HepG2 (cell line): ENCODE measurements at regions not wholly inside any gene's neighbourhood (a gene's known extent, or its start where the extent isn't known, plus 50 kb on each side); places are given as distances from the start of the nearest gene placed in this dataset.

Experiments used
- ATAC-seq: fragments of 200-7000 bp; cut with Tn5 transposase; 3 replicates; pipeline ENCODE4 v1.9.1; 2020; ENCODE audit warnings: mild to moderate bottlenecking, moderate library complexity
- BruUV-seq: library from RNA; stranded (reverse); fragments of 400-500 nt; replicated peaks from 2 replicates; lab custom pipeline; 2021; lab: Mats Ljungman, UMichigan
- CTCF ChIA-PET: fragments of 300-600 bp; formaldehyde crosslinking; extraction: SDS; loops from one replicate; lab custom pipeline; 2021; ENCODE audit warnings: low total read pairs, inconsistent platforms, low intra/inter-chr PET ratio; lab: Yijun Ruan, JAX
- POLR2A ChIA-PET: fragments of 350-600 bp; sonication (Branson Sonifier 250); formaldehyde crosslinking; loops from one replicate; lab custom pipeline; 2020; ENCODE audit warnings: antibody characterized with exemption, inconsistent platforms; lab: Yijun Ruan, JAX
- DNase-seq: peaks from one replicate; pipeline ENCODE4 v3.0.0-alpha.2; 2015; ENCODE audit warnings: low spot score
- FAIRE-seq: peaks from 3 replicates; lab custom pipeline; 2011; peaks lifted over from hg19 to GRCh38; lab: Jason Lieb, UNC
- H2AFZ ChIP-seq: one replicate; pipeline ENCODE4 v1.6.1; 2011; ENCODE audit warnings: low read length, inconsistent platforms
- H3K27ac ChIP-seq: fragments of 300-600 bp; 3 replicates; pipeline ENCODE4 v1.8.0; 2011; ENCODE audit warnings: mixed run types, mild to moderate bottlenecking, mixed read lengths, low read length, inconsistent platforms; ENCODE audit not compliant: insufficient read depth; ENCODE audit errors: extremely low read length
- H3K27me3 ChIP-seq, 2 experiments: fragments of 200-600 bp in 1 of 2; 2 replicates in 1 of 2; 3 replicates in 1 of 2; pipeline versions ENCODE4 v1.6.0 to v1.8.0; 2011; ENCODE audit warnings: low read length in 2 of 2, mild to moderate bottlenecking in 2 of 2, moderate library complexity in 2 of 2, inconsistent platforms in 1 of 2; ENCODE audit not compliant: insufficient read depth in 2 of 2, control insufficient read depth in 1 of 2
- H3K36me3 ChIP-seq, 2 experiments: fragments of 200-600 bp in 1 of 2; replicated peaks in 1 of 2; 2 replicates in 1 of 2; 3 replicates in 1 of 2; pipeline versions ENCODE4 v1.5.1 to v1.8.0; 2011; ENCODE audit warnings: low read length in 2 of 2, inconsistent platforms in 1 of 2; ENCODE audit not compliant: insufficient read depth in 2 of 2, control insufficient read depth in 1 of 2
- H3K4me1 ChIP-seq: 2 replicates; pipeline ENCODE4 v1.5.1; 2012; ENCODE audit warnings: low read length, inconsistent platforms; ENCODE audit not compliant: insufficient read depth
- H3K4me2 ChIP-seq: 2 replicates; pipeline ENCODE4 v1.6.0; 2011; ENCODE audit warnings: low read depth, low read length, inconsistent platforms
- H3K4me3 ChIP-seq, 3 experiments: fragments of 200-600 bp in 1 of 3; sonication (generic), shearing (Covaris generic) in 1 of 3; replicated peaks in 1 of 3; 2 replicates each; pipeline ENCODE4 v1.5.1; 2011 to 2016; ENCODE audit warnings: low read length in 3 of 3, inconsistent platforms in 2 of 3, low read depth in 2 of 3, mild to moderate bottlenecking in 2 of 3, control low read depth in 1 of 3, mixed read lengths in 1 of 3; ENCODE audit not compliant: insufficient read depth in 1 of 3
- H3K79me2 ChIP-seq: one replicate; pipeline ENCODE4 v1.6.1; 2011; ENCODE audit warnings: low read length, inconsistent platforms; ENCODE audit not compliant: insufficient read depth
- H3K9ac ChIP-seq: 2 replicates; pipeline ENCODE4 v1.6.0; 2011; ENCODE audit warnings: mild to moderate bottlenecking, low read depth, low read length, inconsistent platforms; ENCODE audit not compliant: insufficient read depth
- H3K9me3 ChIP-seq: 2 replicates; pipeline ENCODE4 v1.5.1; 2012; ENCODE audit warnings: mild to moderate bottlenecking, low read length
- H4K20me1 ChIP-seq: 2 replicates; pipeline ENCODE4 v1.6.0; 2011; ENCODE audit warnings: inconsistent platforms, mild to moderate bottlenecking, low read length, moderate library complexity; ENCODE audit not compliant: insufficient read depth
- CEBPG ChIP-seq: IDR thresholded peaks from 2 replicates; pipeline ENCODE4 v1.6.1; 2016
- MXI1 ChIP-seq: IDR thresholded peaks from 3 replicates; pipeline ENCODE4 v1.6.1; 2012; ENCODE audit warnings: low read depth, low read length, inconsistent platforms, borderline replicate concordance
- SOX13 ChIP-seq, 3 experiments: fragments of 450-650 bp in 1 of 3; sonication (generic) in 1 of 3; formaldehyde crosslinking in 1 of 3; IDR thresholded peaks in 2 of 3; conservative IDR thresholded peaks in 1 of 3; 2 replicates each; pipeline versions ENCODE4 v1.5.0 to v1.6.1; 2016 to 2020; ENCODE audit warnings: antibody characterized with exemption in 1 of 3, mild to moderate bottlenecking in 1 of 3, missing compliant biosample characterization in 1 of 3, missing genetic modification reagents in 1 of 3, moderate library complexity in 1 of 3
- ZBTB3 ChIP-seq: sonication (generic); formaldehyde crosslinking; IDR thresholded peaks from 2 replicates; pipeline ENCODE4 v1.4.0; 2020; ENCODE audit warnings: low read depth, mild to moderate bottlenecking, moderate library complexity, missing genetic modification reagents, borderline replicate concordance
- ZNF143 ChIP-seq: sonication (generic); formaldehyde crosslinking; IDR thresholded peaks from 2 replicates; pipeline ENCODE4 v1.4.0; 2020; ENCODE audit warnings: missing genetic modification reagents
- ZNF253 ChIP-seq: sonication (generic); formaldehyde crosslinking; IDR thresholded peaks from 2 replicates; pipeline ENCODE4 v1.8.0; 2022; ENCODE audit warnings: mild to moderate bottlenecking, missing genetic modification reagents, borderline replicate concordance
- ZNF614 ChIP-seq: IDR thresholded peaks from 2 replicates; pipeline ENCODE4 v1.6.1; 2018; ENCODE audit warnings: missing biosample characterization, missing genetic modification reagents, inconsistent platforms, borderline replicate concordance
- WGBS: methylation state at CpG from one replicate; pipeline ENCODE4 v1.1.6; 2017; ENCODE audit warnings: low lambda C conversion rate; 5-methylcytosine and 5-hydroxymethylcytosine counted together
- in situ Hi-C: cut with HindIII; loops from 2 replicates; pipeline ENCODE4 v1.10.0; 2017; ENCODE audit warnings: low pct_unique_long_range_greater_than_20kb; ENCODE audit not compliant: extremely low pct_ligation_motif_present
- intact Hi-C: fragments of 100-400 bp; cut with micrococcal nuclease; formaldehyde crosslinking; loops from one replicate; pipeline ENCODE4 v1.10.0; 2022; ENCODE audit not compliant: unreplicated experiment
- TF ChIP-seq, protein P1 (sequence below): sonication (generic); formaldehyde crosslinking; IDR thresholded peaks from 2 replicates; pipeline ENCODE4 v1.4.0; 2020; ENCODE audit warnings: missing genetic modification reagents

DNA sequence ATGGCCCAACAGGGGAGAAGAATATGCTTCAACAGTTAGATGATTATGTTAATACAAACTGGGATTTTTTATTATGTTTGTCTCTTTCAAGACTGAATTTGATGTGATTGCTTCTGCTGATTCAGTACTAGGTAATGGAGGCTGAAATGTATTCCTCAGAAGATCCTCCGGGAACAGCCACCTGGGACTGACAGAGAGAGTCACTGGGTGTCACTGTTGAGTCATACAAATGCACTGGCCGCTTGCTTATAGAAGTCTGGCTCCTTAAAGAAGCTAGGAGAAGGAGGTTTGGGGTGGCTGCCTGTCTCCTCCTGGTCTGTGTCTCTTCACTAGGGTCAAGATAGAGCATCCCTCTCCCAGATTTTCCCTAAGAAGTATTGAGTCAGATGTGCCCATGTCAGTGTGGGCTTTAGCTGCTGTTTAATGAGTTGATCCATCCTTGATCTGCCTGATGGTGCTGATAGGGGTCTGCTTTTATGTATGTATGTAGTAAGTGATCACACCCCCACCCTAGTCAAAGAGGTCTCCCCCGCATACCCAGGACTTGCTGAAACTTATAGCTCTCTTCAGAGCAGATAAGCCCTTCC is 773.4 kb downstream of the BRINP1 start:
- no peak overlapping the region for H3K4me3 ChIP-seq
- H3K36me3 ChIP-seq = no peaks in the 10 kb centered on the region
- peaks cover 87% of the 10 kb centered on the region for H3K9me3 ChIP-seq
- CTCF ChIA-PET = no interaction called here
- no peak overlapping the region for H3K4me2 ChIP-seq
- no peaks in the 10 kb centered on the region for H3K4me1 ChIP-seq
- H3K27me3 ChIP-seq = no peaks in the 10 kb centered on the region
- H2AFZ ChIP-seq = no peak overlapping the region
- no peaks in the 10 kb centered on the region for H3K79me2 ChIP-seq
- intact Hi-C loops (no loop called here), in situ Hi-C loops (no loop called here)
- no peak overlapping the region for H3K9ac ChIP-seq
- FAIRE-seq (no peak), DNase-seq (no peak), ATAC-seq (no peak)
- H3K27ac ChIP-seq = no peak overlapping the region
- no peaks in the 10 kb centered on the region for H4K20me1 ChIP-seq
- 0% methylated on average over 2 of the region's 3 CpGs for WGBS
- TF ChIP-seq ZBTB3 (CRISPR knock-in tag) (no peak), SOX13 (IDR thresholded peaks at IDR 0.05) (no peak), SOX13 (CRISPR knock-in tag; conservative IDR thresholded peaks at IDR 0.05 in 1 of 2, IDR thresholded peaks at IDR 0.05 in 1 of 2) (no peak), ZNF614 (no peak), CEBPG (CRISPR knock-in tag) (no peak), ZNF143 (no peak), ZNF253 (CRISPR knock-in tag) (no peak), MXI1 (no peak)
- TF ChIP-seq, protein P1, sequence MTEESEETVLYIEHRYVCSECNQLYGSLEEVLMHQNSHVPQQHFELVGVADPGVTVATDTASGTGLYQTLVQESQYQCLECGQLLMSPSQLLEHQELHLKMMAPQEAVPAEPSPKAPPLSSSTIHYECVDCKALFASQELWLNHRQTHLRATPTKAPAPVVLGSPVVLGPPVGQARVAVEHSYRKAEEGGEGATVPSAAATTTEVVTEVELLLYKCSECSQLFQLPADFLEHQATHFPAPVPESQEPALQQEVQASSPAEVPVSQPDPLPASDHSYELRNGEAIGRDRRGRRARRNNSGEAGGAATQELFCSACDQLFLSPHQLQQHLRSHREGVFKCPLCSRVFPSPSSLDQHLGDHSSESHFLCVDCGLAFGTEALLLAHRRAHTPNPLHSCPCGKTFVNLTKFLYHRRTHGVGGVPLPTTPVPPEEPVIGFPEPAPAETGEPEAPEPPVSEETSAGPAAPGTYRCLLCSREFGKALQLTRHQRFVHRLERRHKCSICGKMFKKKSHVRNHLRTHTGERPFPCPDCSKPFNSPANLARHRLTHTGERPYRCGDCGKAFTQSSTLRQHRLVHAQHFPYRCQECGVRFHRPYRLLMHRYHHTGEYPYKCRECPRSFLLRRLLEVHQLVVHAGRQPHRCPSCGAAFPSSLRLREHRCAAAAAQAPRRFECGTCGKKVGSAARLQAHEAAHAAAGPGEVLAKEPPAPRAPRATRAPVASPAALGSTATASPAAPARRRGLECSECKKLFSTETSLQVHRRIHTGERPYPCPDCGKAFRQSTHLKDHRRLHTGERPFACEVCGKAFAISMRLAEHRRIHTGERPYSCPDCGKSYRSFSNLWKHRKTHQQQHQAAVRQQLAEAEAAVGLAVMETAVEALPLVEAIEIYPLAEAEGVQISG = no peak
- POLR2A ChIA-PET = no interaction called here
- no TSS peak for BruUV-seq
